MG63 (cell line): ENCODE measurements at regions not wholly inside any gene's neighbourhood (a gene's known extent, or its start where the extent isn't known, plus 50 kb on each side); places are given as distances from the start of the nearest gene placed in this dataset.
"Not testable (repeated sequence)": the region's sequence is repeated elsewhere in the genome, so short reads cannot be mapped to it uniquely, and the experiment has no call there.

Experiments
- DNase-seq: peaks from one replicate; pipeline ENCODE4 v3.0.0-alpha.2; 2020
- H3K27me3 ChIP-seq: fragments of 250-450 bp; sonication (Bioruptor Pico); 2 replicates; pipeline ENCODE4 v1.5.1; 2020; ENCODE audit warnings: mild to moderate bottlenecking, moderate library complexity
- H3K36me3 ChIP-seq: fragments of 250-450 bp; sonication (Bioruptor Pico); 2 replicates; pipeline ENCODE4 v1.5.1; 2020; ENCODE audit warnings: mild to moderate bottlenecking, moderate library complexity
- H3K4me3 ChIP-seq: fragments of 250-450 bp; sonication (Bioruptor Pico); 2 replicates; pipeline ENCODE4 v1.5.1; 2020; ENCODE audit warnings: mild to moderate bottlenecking, moderate library complexity
- H3K9me3 ChIP-seq: fragments of 250-450 bp; sonication (Bioruptor Pico); 2 replicates; pipeline ENCODE4 v1.5.1; 2020; ENCODE audit warnings: mild to moderate bottlenecking, moderate library complexity

GRCh38 chr4:123159479-123159878 lies 237.1 kb upstream of the NUDT6 start:
- DNase-seq, result no peak
- H3K9me3 ChIP-seq, result no peaks in the 10 kb centered on the region
- H3K27me3 ChIP-seq, result no peaks in the 10 kb centered on the region
- no peaks in the 10 kb centered on the region for H3K36me3 ChIP-seq
- H3K4me3 ChIP-seq, result no peak overlapping the region

- DNase-seq, result no peak
- no peaks in the 10 kb centered on the region for H3K27me3 ChIP-seq
- no peak overlapping the region for H3K4me3 ChIP-seq
- H3K36me3 ChIP-seq, result no peaks in the 10 kb centered on the region; the same call in 1 of the 2 replicates
- no peaks in the 10 kb centered on the region for H3K9me3 ChIP-seq
Measured at GRCh38 chr4:123162859-123163258, 233.7 kb upstream of the SPRY1 start.

DNA sequence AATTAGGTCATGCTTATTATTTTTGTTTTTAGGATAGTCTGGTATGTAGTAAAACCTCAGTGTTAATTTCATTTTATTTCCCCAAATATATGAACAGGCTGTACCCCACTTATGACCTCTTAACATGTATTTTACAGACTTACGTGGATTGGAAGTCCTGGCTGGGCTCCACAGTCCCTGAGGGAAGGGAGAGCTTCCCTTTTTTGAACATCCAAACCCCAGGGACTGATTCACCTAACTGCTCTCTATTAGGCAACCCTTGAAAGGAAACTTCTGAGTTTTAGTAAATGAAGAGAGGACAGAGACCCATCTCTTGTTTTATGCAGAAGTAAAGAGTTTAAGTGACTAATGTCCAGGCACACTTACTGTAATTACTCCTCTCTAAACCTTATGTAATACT lies 233.1 kb upstream of the SPRY1 start:
- Histone ChIP-seq H3K27me3 (no peaks in the 10 kb centered on the region), H3K4me3 (no peak overlapping the region), H3K36me3 (no peaks in the 10 kb centered on the region; the same call in 1 of the 2 replicates), H3K9me3 (no peaks in the 10 kb centered on the region)
- DNase-seq, result no peak

- no peaks in the 10 kb centered on the region for H3K27me3 ChIP-seq
- no peak overlapping the region for H3K4me3 ChIP-seq
- no peaks in the 10 kb centered on the region for H3K9me3 ChIP-seq
- no peak for DNase-seq
- H3K36me3 ChIP-seq, result no peaks in the 10 kb centered on the region; the same call in 1 of the 2 replicates
Measured at GRCh38 chr4:123166023-123166422, 230.6 kb upstream of the SPRY1 start.

GRCh38 chr4:123167931-123168330 lies 228.7 kb upstream of the SPRY1 start:
- H3K9me3 ChIP-seq, result no peaks in the 10 kb centered on the region
- H3K4me3 ChIP-seq, result no peak overlapping the region
- H3K27me3 ChIP-seq, result no peaks in the 10 kb centered on the region
- H3K36me3 ChIP-seq, result no peaks in the 10 kb centered on the region; the same call in 1 of the 2 replicates
- DNase-seq, result no peak

DNA sequence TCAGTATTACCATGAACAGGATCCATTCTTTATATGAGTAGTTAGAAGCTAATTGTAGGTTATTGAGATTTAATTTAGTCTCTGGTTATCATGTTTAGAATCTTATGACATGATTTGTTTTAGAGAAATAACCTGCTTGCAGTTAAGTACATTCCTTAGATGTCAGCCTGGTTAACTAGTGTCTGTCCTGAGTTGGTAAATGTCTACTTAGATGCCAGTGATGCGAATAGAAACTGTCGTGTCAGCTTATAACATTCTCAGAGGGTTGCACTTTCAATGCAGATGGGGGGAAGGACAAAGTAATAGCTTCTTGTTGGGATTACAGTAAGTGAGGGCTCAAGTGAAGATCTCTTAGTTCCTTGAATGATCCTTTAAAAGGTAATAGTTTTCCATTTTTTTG lies 227.8 kb upstream of the SPRY1 start:
- H3K36me3 ChIP-seq, result no peaks in the 10 kb centered on the region; the same call in 1 of the 2 replicates
- no peak for DNase-seq
- H3K4me3 ChIP-seq, result no peak overlapping the region
- H3K9me3 ChIP-seq, result no peaks in the 10 kb centered on the region
- no peaks in the 10 kb centered on the region for H3K27me3 ChIP-seq

DNA sequence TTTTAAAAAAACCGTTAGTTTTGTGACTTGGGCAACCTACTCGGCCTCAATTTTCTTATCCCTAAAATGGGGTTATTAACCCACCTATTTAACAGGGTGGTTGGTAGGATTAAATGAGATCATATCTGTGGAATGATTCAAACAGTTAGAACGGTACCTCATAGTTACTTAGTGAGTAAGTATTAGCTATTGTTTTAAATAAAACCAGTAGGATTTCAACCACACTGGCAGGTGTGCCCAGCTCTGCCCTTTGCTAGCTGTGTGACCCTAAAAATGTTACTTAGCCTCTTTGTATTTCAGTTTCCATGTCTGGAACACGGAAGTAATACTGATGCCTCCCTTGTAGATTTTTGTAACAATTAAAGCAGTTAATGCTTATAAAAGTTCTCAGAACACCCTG lies 225.8 kb upstream of the SPRY1 start:
- H3K27me3 ChIP-seq, result no peaks in the 10 kb centered on the region
- H3K4me3 ChIP-seq, result no peak overlapping the region
- DNase-seq, result no peak
- no peaks in the 10 kb centered on the region; the same call in 1 of the 2 replicates for H3K36me3 ChIP-seq
- H3K9me3 ChIP-seq, result no peaks in the 10 kb centered on the region

GRCh38 chr4:123176605-123177004 lies 220.0 kb upstream of the SPRY1 start:
- Histone ChIP-seq H3K9me3 (no peaks in the 10 kb centered on the region), H3K27me3 (no peaks in the 10 kb centered on the region), H3K4me3 (no peak overlapping the region), H3K36me3 (no peaks in the 10 kb centered on the region)
- DNase-seq, result no peak

DNA sequence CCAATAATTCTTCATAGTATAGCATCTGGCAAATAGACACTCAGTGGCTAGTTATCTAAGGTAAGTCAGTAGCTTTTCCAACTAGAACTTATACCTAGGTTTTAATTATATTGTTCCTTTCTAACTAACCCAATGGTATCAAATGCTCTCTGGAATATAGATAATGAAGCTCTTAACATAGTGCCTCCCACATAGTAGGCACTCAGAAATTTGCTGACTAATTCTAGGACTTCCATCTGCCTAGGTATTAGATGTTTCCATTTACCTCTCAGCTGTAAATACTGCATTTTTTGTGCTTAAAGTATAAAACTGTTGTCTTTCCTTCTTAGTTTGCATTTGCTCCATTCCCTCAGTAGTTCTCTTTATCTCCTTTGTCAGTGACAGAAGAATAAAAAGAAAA lies 214.3 kb upstream of the SPRY1 start:
- Histone ChIP-seq H3K36me3 (no peaks in the 10 kb centered on the region), H3K9me3 (no peaks in the 10 kb centered on the region), H3K27me3 (no peaks in the 10 kb centered on the region), H3K4me3 (no peak overlapping the region)
- no peak for DNase-seq

DNA sequence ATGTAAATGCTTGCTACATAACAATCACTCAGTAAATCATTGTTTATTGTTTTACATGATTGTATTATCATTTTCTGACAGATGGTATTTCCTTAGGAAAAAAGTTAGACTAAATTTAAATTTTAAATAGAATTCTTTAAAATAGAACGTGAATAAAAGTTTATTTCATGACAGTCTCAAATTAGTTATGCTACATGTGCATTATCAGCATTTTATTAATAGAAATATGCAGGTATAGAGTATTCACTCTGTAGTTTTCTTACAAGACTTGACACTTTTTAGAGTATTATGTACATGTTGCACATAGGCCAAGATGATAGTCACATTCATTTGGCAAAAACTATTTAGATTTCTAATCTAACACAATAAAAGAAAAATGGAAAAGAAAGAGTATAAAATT lies 213.3 kb upstream of the SPRY1 start:
- no peaks in the 10 kb centered on the region for H3K36me3 ChIP-seq
- DNase-seq, result no peak
- no peaks in the 10 kb centered on the region for H3K9me3 ChIP-seq
- no peaks in the 10 kb centered on the region for H3K27me3 ChIP-seq
- no peak overlapping the region for H3K4me3 ChIP-seq

DNA sequence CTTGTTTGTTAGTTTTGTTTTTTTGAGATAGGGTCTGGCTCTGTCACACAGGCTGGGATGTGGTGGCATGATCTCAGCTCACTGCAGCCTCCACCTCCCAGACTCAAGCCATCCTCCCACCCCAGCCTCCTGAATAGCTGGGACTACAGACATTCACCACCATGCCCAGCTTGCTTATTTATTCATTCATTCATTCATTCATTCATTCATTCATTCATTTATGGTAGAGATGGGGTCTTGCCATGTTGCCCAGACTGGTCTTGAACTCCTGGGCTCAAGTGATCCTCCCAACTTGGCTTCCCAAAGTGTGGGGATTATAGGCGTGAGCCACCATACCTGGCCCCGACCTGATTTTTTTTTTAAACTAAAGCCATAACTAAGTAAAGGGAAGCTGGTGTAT lies 212.8 kb upstream of the SPRY1 start:
- not testable (repeated sequence) for H3K4me3 ChIP-seq, H3K27me3 ChIP-seq, DNase-seq, H3K36me3 ChIP-seq, H3K9me3 ChIP-seq

GRCh38 chr4:123186731-123187130 lies 209.9 kb upstream of the SPRY1 start:
- Histone ChIP-seq H3K4me3 (no peak overlapping the region), H3K9me3 (no peaks in the 10 kb centered on the region), H3K36me3 (no peaks in the 10 kb centered on the region), H3K27me3 (no peaks in the 10 kb centered on the region)
- DNase-seq, result no peak

GRCh38 chr4:123190176-123190575 lies 206.4 kb upstream of the SPRY1 start:
- Histone ChIP-seq H3K4me3 (no peak overlapping the region), H3K9me3 (no peaks in the 10 kb centered on the region), H3K27me3 (no peaks in the 10 kb centered on the region), H3K36me3 (no peaks in the 10 kb centered on the region)
- no peak for DNase-seq

GRCh38 chr4:123191728-123192127 lies 204.9 kb upstream of the SPRY1 start:
- Histone ChIP-seq H3K4me3 (no peak overlapping the region), H3K27me3 (no peaks in the 10 kb centered on the region), H3K9me3 (no peaks in the 10 kb centered on the region), H3K36me3 (no peaks in the 10 kb centered on the region)
- no peak for DNase-seq

GRCh38 chr4:123193802-123194367 lies 202.7 kb upstream of the SPRY1 start:
- H3K9me3 ChIP-seq, result no peaks in the 10 kb centered on the region
- no peak overlapping the region for H3K4me3 ChIP-seq
- no peaks in the 10 kb centered on the region for H3K36me3 ChIP-seq
- no peak for DNase-seq
- no peaks in the 10 kb centered on the region for H3K27me3 ChIP-seq

GRCh38 chr4:123198706-123199105 lies 197.9 kb upstream of the SPRY1 start:
- DNase-seq, result no peak
- Histone ChIP-seq H3K36me3 (no peaks in the 10 kb centered on the region), H3K9me3 (no peaks in the 10 kb centered on the region), H3K27me3 (no peaks in the 10 kb centered on the region), H3K4me3 (no peak overlapping the region)

GRCh38 chr4:123200051-123200940 lies 196.3 kb upstream of the SPRY1 start:
- Histone ChIP-seq H3K27me3 (no peaks in the 10 kb centered on the region), H3K36me3 (no peaks in the 10 kb centered on the region), H3K9me3 (no peaks in the 10 kb centered on the region), H3K4me3 (no peak overlapping the region)
- no peak for DNase-seq

GRCh38 chr4:123204737-123205136 lies 191.9 kb upstream of the SPRY1 start:
- no peaks in the 10 kb centered on the region for H3K27me3 ChIP-seq

More at GRCh38 chr4:123204737-123205136, 191.9 kb upstream of the SPRY1 start:
- H3K9me3 ChIP-seq, result no peaks in the 10 kb centered on the region
- no peak overlapping the region for H3K4me3 ChIP-seq
- H3K36me3 ChIP-seq, result no peaks in the 10 kb centered on the region
- DNase-seq, result no peak
